ENCODE measurements at regions not wholly inside any gene's neighbourhood (a gene's known extent, or its start where the extent isn't known, plus 50 kb on each side); places are given as distances from the start of the nearest gene placed in this dataset.
"Not testable (repeated sequence)": the region's sequence is repeated elsewhere in the genome, so short reads cannot be mapped to it uniquely, and the experiment has no call there.

DNA sequence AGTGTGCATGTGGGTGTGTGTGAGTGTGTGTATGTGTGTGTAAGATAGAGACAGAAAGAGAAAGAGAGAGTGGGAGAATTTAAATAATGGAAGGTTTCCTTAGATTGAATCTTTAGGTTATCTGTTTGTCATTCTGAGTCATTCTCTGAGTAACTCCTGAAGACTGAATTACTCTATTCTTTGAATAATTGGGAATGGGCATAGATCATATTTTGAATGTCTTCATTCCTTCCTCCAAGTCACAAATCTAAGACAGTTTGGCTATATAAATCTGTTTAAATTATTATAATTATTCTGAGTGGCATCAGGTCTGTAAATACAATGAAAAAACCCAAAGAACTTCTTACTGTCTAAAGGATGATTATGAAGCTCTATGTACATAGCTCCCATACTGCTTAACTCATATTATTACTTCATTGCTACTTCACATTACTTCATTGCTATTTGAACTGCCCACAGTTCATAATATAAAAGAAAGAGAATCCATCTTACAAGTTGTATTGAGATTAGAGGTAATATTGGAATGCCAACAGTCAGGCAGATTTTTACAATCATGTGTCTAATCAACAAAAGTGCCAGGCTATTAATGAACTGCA lies 346.6 kb upstream of the CCDC179 start:
- peak in 2 of 3 donors; percentile 5 to 42 for DNase-seq
- peaks cover 0 to 14% (median 11%) of the 10 kb centered on the region in 5 experiments for H3K9me3 ChIP-seq (ENCODE audit: control extremely low read depth in 1 of 5, control insufficient read depth in 4 of 5, insufficient read depth in 2 of 5, low read depth in 1 of 5, low read length in 4 of 5)
- peaks cover 0 to 28% (median under 1%) of the 10 kb centered on the region in 4 experiments for H3K4me1 ChIP-seq (ENCODE audit: control extremely low read depth in 1 of 4, control insufficient read depth in 4 of 4, insufficient read depth in 4 of 4, low read length in 3 of 4)
- no peaks in the 10 kb centered on the region for H3K36me3 ChIP-seq (ENCODE audit: control insufficient read depth in 4 of 4, insufficient read depth in 4 of 4, low read length in 3 of 4)
- ChIA-PET CTCF (no interaction called here), POLR2A (no interaction called here)
- peak overlapping the region in 1 of 2 experiments; percentile 76 for H3K27ac ChIP-seq (ENCODE audit: insufficient read depth in 1 of 2, low read depth in 1 of 2, low read length in 2 of 2, poor library complexity in 1 of 2, severe bottlenecking in 2 of 2)
- no peaks in the 10 kb centered on the region for H3K27me3 ChIP-seq (replicated peaks in 2 of 5; ENCODE audit: control insufficient read depth in 4 of 5, insufficient read depth in 5 of 5, low read length in 4 of 5)
- H3K4me3 ChIP-seq (ENCODE audit: control insufficient read depth in 1 of 7, extremely low read depth in 1 of 7, insufficient read depth in 4 of 7, low read depth in 2 of 7, low read length in 6 of 7) = no peak overlapping the region

GRCh38 chr11:23211221-23211620 lies 350.9 kb upstream of the CCDC179 start:
- 100% methylated on average over 2 of the region's 3 CpGs for WGBS (ENCODE audit: insufficient coverage)
- H3K27me3 ChIP-seq (replicated peaks in 2 of 5; ENCODE audit: control insufficient read depth in 4 of 5, insufficient read depth in 5 of 5, low read length in 4 of 5) = no peaks in the 10 kb centered on the region
- H3K36me3 ChIP-seq (ENCODE audit: control insufficient read depth in 4 of 4, insufficient read depth in 4 of 4, low read length in 3 of 4) = no peaks in the 10 kb centered on the region
- no peak for DNase-seq
- no peak overlapping the region for H3K27ac ChIP-seq (ENCODE audit: insufficient read depth in 1 of 2, low read depth in 1 of 2, low read length in 2 of 2, poor library complexity in 1 of 2, severe bottlenecking in 2 of 2)
- POLR2A ChIA-PET = no interaction called here
- H3K4me3 ChIP-seq (ENCODE audit: control insufficient read depth in 1 of 7, extremely low read depth in 1 of 7, insufficient read depth in 4 of 7, low read depth in 2 of 7, low read length in 6 of 7) = no peak overlapping the region
- CTCF ChIA-PET = no interaction called here
- peaks cover 0 to 15% (median under 1%) of the 10 kb centered on the region in 4 experiments for H3K4me1 ChIP-seq (ENCODE audit: control extremely low read depth in 1 of 4, control insufficient read depth in 4 of 4, insufficient read depth in 4 of 4, low read length in 3 of 4)
- no peaks in the 10 kb centered on the region for H3K9me3 ChIP-seq (ENCODE audit: control extremely low read depth in 1 of 5, control insufficient read depth in 4 of 5, insufficient read depth in 2 of 5, low read depth in 1 of 5, low read length in 4 of 5)

- POLR2A ChIA-PET = no interaction called here
- CTCF ChIA-PET = no interaction called here
- no CpG with 5 or more reads among the region's 1 CpG for WGBS (ENCODE audit: insufficient coverage)
- DNase-seq = peak in 1 of 3 donors; percentile 24
- no peak overlapping the region for H3K4me3 ChIP-seq (ENCODE audit: control insufficient read depth in 1 of 7, extremely low read depth in 1 of 7, insufficient read depth in 4 of 7, low read depth in 2 of 7, low read length in 6 of 7)
- H3K36me3 ChIP-seq (ENCODE audit: control insufficient read depth in 4 of 4, insufficient read depth in 4 of 4, low read length in 3 of 4) = no peaks in the 10 kb centered on the region
- peaks cover 0 to 5% (median under 1%) of the 10 kb centered on the region in 4 experiments for H3K4me1 ChIP-seq (ENCODE audit: control extremely low read depth in 1 of 4, control insufficient read depth in 4 of 4, insufficient read depth in 4 of 4, low read length in 3 of 4)
- H3K27ac ChIP-seq (ENCODE audit: insufficient read depth in 1 of 2, low read depth in 1 of 2, low read length in 2 of 2, poor library complexity in 1 of 2, severe bottlenecking in 2 of 2) = no peak overlapping the region
- no peaks in the 10 kb centered on the region for H3K27me3 ChIP-seq (replicated peaks in 2 of 5; ENCODE audit: control insufficient read depth in 4 of 5, insufficient read depth in 5 of 5, low read length in 4 of 5)
- H3K9me3 ChIP-seq (ENCODE audit: control extremely low read depth in 1 of 5, control insufficient read depth in 4 of 5, insufficient read depth in 2 of 5, low read depth in 1 of 5, low read length in 4 of 5) = no peaks in the 10 kb centered on the region
Observed at GRCh38 chr11:23212807-23213206, 352.5 kb upstream of the CCDC179 start.

- no peak for DNase-seq
- no peaks in the 10 kb centered on the region for H3K9me3 ChIP-seq (ENCODE audit: control extremely low read depth in 1 of 5, control insufficient read depth in 4 of 5, insufficient read depth in 2 of 5, low read depth in 1 of 5, low read length in 4 of 5)
- WGBS (ENCODE audit: insufficient coverage) = 89% methylated on average over 6 of the region's 9 CpGs
- no peak overlapping the region for H3K4me3 ChIP-seq (ENCODE audit: control insufficient read depth in 1 of 7, extremely low read depth in 1 of 7, insufficient read depth in 4 of 7, low read depth in 2 of 7, low read length in 6 of 7)
- no peak overlapping the region for H3K27ac ChIP-seq (ENCODE audit: insufficient read depth in 1 of 2, low read depth in 1 of 2, low read length in 2 of 2, poor library complexity in 1 of 2, severe bottlenecking in 2 of 2)
- H3K36me3 ChIP-seq (ENCODE audit: control insufficient read depth in 4 of 4, insufficient read depth in 4 of 4, low read length in 3 of 4) = no peaks in the 10 kb centered on the region
- no peaks in the 10 kb centered on the region for H3K4me1 ChIP-seq (ENCODE audit: control extremely low read depth in 1 of 4, control insufficient read depth in 4 of 4, insufficient read depth in 4 of 4, low read length in 3 of 4)
- H3K27me3 ChIP-seq (replicated peaks in 2 of 5; ENCODE audit: control insufficient read depth in 4 of 5, insufficient read depth in 5 of 5, low read length in 4 of 5) = no peaks in the 10 kb centered on the region
- ChIA-PET CTCF (no interaction called here), POLR2A (no interaction called here)
Observed at GRCh38 chr11:23217072-23217471, 356.8 kb upstream of the CCDC179 start.

- POLR2A ChIA-PET; H3K27ac ChIP-seq (ENCODE audit: insufficient read depth in 1 of 2, low read depth in 1 of 2, low read length in 2 of 2, poor library complexity in 1 of 2, severe bottlenecking in 2 of 2); DNase-seq; H3K27me3 ChIP-seq (replicated peaks in 2 of 5; ENCODE audit: control insufficient read depth in 4 of 5, insufficient read depth in 5 of 5, low read length in 4 of 5); H3K4me1 ChIP-seq (ENCODE audit: control extremely low read depth in 1 of 4, control insufficient read depth in 4 of 4, insufficient read depth in 4 of 4, low read length in 3 of 4); H3K4me3 ChIP-seq (ENCODE audit: control insufficient read depth in 1 of 7, extremely low read depth in 1 of 7, insufficient read depth in 4 of 7, low read depth in 2 of 7, low read length in 6 of 7); H3K9me3 ChIP-seq (ENCODE audit: control extremely low read depth in 1 of 5, control insufficient read depth in 4 of 5, insufficient read depth in 2 of 5, low read depth in 1 of 5, low read length in 4 of 5); H3K36me3 ChIP-seq (ENCODE audit: control insufficient read depth in 4 of 4, insufficient read depth in 4 of 4, low read length in 3 of 4); CTCF ChIA-PET: not testable (repeated sequence)
- 83% methylated on average over 1 of the region's 3 CpGs for WGBS (ENCODE audit: insufficient coverage)
Observed at GRCh38 chr11:23220086-23220485, 359.8 kb upstream of the CCDC179 start.

GRCh38 chr11:23221366-23221765 lies 361.1 kb upstream of the CCDC179 start:
- H3K27me3 ChIP-seq (replicated peaks in 2 of 5; ENCODE audit: control insufficient read depth in 4 of 5, insufficient read depth in 5 of 5, low read length in 4 of 5) = no peaks in the 10 kb centered on the region
- POLR2A ChIA-PET = no interaction called here
- no peaks in the 10 kb centered on the region for H3K4me1 ChIP-seq (ENCODE audit: control extremely low read depth in 1 of 4, control insufficient read depth in 4 of 4, insufficient read depth in 4 of 4, low read length in 3 of 4)
- H3K36me3 ChIP-seq (ENCODE audit: control insufficient read depth in 4 of 4, insufficient read depth in 4 of 4, low read length in 3 of 4) = no peaks in the 10 kb centered on the region
- H3K9me3 ChIP-seq (ENCODE audit: control extremely low read depth in 1 of 5, control insufficient read depth in 4 of 5, insufficient read depth in 2 of 5, low read depth in 1 of 5, low read length in 4 of 5) = no peaks in the 10 kb centered on the region
- no peak overlapping the region for H3K27ac ChIP-seq (ENCODE audit: insufficient read depth in 1 of 2, low read depth in 1 of 2, low read length in 2 of 2, poor library complexity in 1 of 2, severe bottlenecking in 2 of 2)
- DNase-seq = no peak
- CTCF ChIA-PET = no interaction called here
- no peak overlapping the region for H3K4me3 ChIP-seq (ENCODE audit: control insufficient read depth in 1 of 7, extremely low read depth in 1 of 7, insufficient read depth in 4 of 7, low read depth in 2 of 7, low read length in 6 of 7)

GRCh38 chr11:23226331-23227077 lies 366.2 kb upstream of the CCDC179 start:
- 98% methylated on average over 4 of the region's 5 CpGs for WGBS (ENCODE audit: insufficient coverage)
- ChIA-PET POLR2A (no interaction called here), CTCF (no interaction called here)
- Histone ChIP-seq H3K27me3 (replicated peaks in 2 of 5; ENCODE audit: control insufficient read depth in 4 of 5, insufficient read depth in 5 of 5, low read length in 4 of 5) (no peaks in the 10 kb centered on the region), H3K9me3 (ENCODE audit: control extremely low read depth in 1 of 5, control insufficient read depth in 4 of 5, insufficient read depth in 2 of 5, low read depth in 1 of 5, low read length in 4 of 5) (peaks cover 0 to 2% (median 0%) of the 10 kb centered on the region in 5 experiments), H3K27ac (ENCODE audit: insufficient read depth in 1 of 2, low read depth in 1 of 2, low read length in 2 of 2, poor library complexity in 1 of 2, severe bottlenecking in 2 of 2) (no peak overlapping the region), H3K4me1 (ENCODE audit: control extremely low read depth in 1 of 4, control insufficient read depth in 4 of 4, insufficient read depth in 4 of 4, low read length in 3 of 4) (no peaks in the 10 kb centered on the region), H3K4me3 (ENCODE audit: control insufficient read depth in 1 of 7, extremely low read depth in 1 of 7, insufficient read depth in 4 of 7, low read depth in 2 of 7, low read length in 6 of 7) (no peak overlapping the region), H3K36me3 (ENCODE audit: control insufficient read depth in 4 of 4, insufficient read depth in 4 of 4, low read length in 3 of 4) (no peaks in the 10 kb centered on the region)
- no peak for DNase-seq
